IPS-11a (cell line): ENCODE measurements at regions not wholly inside any gene's neighbourhood (a gene's known extent, or its start where the extent isn't known, plus 50 kb on each side); places are given as distances from the start of the nearest gene placed in this dataset.

Source experiments
- H3K4me3 ChIP-seq: one replicate; pipeline ENCODE4 v1.5.1; 2013; ENCODE audit warnings: low read depth, low read length, control low read depth

GRCh38 chr6:6704103-6705060, 115.9 kb downstream of the LY86 start:
- no peak overlapping the region for H3K4me3 ChIP-seq

- H3K4me3 ChIP-seq: no peak overlapping the region
These were observed 116.5 kb downstream of the LY86 start for GRCh38 chr6:6705061-6705425.

GRCh38 chr6:6705915-6706675, 117.6 kb downstream of the LY86 start:
- H3K4me3 ChIP-seq: no peak overlapping the region

- no peak overlapping the region for H3K4me3 ChIP-seq
These were observed 118.6 kb downstream of the LY86 start for GRCh38 chr6:6707143-6707542.

DNA sequence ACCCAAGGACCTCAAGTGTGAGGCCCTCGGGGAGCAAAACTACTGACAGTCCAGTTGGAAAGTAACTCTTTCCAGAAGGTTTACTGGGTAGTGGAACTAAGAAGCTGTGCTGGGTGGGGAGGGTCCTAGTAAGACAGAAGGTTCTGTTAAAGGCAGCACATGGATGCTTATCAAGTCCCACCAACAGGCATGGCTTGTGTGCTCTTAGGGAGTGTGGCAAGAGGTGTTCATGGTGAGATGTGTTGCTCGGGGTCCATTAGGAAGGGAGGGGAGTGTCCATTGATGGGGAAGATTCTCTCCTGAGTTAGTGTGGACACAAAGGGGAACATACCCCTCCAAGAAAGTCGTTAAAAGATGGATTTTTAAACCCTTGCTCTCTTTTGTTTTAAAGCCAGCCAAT, 120.6 kb downstream of the LY86 start:
- H3K4me3 ChIP-seq: no peak overlapping the region

DNA sequence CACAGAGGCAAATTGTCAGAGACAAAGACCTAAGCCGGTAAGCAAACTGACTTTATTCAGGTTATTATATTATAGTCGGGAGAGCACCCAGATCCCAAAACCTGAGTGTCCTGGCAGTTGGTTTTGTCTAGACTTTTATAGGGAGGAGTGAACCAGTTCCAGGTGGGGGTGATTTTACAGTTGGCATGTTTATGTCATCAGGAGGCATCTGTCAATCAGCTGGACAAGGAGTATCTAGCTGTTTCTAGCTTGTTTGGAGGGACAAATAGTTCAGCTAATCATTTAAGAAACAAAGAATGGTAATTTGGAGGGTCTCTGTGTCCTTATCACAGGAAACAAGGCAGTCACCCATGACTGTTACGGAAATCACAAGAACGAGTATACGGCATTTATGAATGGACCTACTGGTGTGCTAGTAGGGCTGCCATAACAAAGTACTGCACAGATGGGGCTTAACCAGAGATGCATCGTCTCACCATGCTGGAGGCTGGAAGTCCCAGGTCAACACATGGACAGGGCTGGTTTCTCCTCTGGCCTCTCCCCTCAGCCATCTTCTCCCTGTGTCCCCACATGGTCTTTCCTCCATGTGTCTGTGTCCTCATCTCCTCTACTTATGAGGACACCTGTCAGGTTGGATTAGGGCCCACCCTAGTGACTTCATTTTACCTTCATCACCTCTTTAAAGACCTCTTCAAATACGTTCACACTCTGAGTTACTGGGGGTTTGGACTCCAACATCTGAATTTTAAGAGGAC, 122.7 kb downstream of the LY86 start:
- no peak overlapping the region for H3K4me3 ChIP-seq

- H3K4me3 ChIP-seq: no peak overlapping the region
These were observed 123.4 kb downstream of the LY86 start for GRCh38 chr6:6711832-6712448.

DNA sequence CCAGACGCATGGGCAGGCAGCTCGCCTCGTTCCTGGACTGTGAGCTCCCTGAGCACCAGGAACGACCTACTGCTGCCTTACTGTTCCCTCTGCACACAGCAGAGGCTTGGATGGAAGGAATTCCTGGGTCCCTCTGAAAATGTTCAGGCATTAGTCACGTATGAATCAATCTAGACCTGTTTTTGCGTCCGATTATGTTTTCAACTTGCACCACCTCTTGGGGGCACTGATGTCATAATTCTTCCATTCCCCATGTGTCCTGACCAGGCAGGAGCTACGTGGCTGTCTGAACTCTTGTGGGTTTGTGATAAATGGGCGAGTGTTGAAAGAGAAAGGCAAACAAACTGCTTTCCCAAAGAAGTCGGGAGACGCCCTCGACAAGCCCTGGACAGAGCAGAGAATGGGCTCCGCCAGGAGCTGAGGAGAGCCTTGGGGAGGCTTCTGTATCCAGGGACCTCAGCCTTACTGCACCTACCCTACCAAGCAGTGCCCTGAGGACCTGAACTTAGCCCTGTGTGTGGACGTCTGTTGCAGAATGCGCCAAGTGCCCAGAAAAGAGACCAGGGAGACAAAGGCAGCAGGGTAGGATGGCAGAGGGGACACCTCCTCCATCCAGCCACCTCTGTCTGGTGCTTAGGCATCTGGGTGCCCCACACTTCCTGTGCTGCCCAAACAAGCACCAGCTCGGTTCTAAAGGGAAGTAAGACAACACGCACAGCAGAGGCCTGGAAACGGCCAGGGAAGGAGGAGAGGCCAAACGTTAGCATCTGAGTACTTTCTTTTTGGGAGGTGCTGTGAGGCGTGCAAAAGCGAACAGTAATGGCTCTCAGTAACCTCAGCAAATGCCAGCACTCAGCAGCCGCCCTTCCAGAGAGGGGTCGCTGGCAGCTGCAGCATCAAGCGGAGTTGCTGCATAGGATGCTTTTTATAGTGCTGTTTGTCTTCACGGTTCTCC, 124.2 kb downstream of the LY86 start:
- H3K4me3 ChIP-seq: no peak overlapping the region

DNA sequence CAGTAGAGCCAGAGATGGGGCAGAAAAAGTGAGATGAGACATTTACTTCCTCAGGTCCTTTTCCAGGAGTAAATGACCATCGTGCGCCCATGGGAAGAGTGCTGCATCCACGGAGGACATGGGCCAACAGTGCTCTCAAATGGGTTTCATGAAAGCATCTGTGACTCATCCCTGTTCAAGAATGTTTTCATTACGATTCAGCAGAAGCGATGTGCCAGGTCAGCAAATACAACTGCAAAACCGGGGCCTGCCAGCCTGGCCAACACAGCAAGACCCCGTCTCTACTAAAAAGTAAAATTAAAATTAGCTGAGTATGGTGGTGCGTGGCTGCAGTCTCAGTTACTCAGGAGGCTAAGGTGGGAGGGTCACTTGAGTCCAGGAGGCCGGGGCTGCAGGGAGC, 125.1 kb downstream of the LY86 start:
- no peak overlapping the region for H3K4me3 ChIP-seq

DNA sequence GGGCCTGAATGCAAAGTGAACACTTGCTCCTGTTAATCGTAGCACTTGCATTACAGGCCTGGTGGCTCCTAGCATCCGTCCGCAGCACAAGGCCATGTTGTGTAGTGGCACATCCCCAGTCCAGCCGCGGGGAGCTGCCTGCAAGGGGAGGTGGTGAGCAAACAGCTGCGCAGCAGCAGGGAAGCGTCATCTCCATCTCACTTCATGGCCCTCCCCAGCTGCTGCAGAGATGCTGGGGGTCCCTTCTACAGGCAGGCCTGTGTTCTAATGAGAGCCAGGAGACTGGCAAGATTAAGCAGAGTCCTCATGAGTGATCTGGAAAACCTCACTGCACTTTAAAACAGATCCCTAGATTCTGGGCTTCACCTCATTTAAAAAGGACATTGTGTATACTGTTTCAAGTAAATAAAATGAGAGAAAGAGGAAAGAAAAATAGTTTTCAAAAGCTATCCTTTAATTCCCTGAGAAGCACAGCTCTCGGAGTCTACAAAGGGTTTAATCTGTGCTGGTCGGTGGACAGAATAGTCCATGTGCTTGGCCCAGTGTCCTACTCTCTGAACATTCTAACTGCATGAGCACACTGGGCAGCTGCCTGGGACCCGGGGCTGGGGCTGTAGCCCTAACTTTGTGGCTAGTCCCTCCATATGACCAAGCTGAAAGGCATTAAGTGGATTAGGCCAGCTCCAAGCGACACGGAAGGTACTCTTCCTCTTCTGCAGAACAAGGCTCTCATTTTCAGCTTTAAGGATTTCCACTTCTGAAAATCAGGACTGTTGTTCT, 125.8 kb downstream of the LY86 start:
- H3K4me3 ChIP-seq: no peak overlapping the region

- H3K4me3 ChIP-seq: no peak overlapping the region
These were observed 126.4 kb downstream of the LY86 start for GRCh38 chr6:6714953-6715352.

GRCh38 chr6:6715465-6715864, 126.9 kb downstream of the LY86 start:
- H3K4me3 ChIP-seq: no peak overlapping the region

DNA sequence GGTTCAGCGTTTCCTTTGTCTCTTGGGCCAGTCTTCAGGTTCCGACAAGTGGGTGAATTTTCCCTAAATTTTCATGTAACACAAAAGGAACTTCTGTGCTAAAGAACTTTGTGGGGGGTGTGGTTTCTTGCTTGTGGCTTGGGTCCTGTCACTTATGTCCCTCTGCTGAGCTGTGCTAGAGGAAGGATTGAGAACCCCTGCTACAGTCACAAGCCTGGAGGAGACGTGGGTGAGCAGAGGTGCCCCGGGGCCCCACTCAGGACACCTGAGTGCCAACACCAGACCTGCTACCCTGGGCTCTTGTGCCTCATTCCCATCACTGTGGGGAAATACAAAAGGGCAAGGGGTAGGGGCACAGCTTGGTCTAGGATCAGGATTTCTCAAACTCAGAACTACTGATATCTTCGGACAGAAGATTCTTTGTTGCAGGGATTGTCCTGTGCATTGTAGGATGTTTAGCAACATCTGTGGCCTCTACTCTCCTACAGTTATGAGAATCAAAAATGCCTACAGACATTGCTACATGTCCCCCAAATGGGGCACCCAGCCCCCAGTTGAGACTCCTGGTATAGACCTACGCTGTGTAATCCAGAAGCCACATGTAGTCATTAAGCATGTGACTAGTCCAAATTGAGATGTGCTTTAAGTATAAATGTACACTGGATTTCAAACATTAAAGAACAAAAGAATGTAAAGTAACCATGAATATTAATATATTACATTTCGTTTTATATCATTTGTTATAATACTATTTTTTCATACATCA, 128.7 kb downstream of the LY86 start:
- H3K4me3 ChIP-seq: no peak overlapping the region

- no peak overlapping the region for H3K4me3 ChIP-seq
These were observed 129.4 kb downstream of the LY86 start for GRCh38 chr6:6717953-6718352.

DNA sequence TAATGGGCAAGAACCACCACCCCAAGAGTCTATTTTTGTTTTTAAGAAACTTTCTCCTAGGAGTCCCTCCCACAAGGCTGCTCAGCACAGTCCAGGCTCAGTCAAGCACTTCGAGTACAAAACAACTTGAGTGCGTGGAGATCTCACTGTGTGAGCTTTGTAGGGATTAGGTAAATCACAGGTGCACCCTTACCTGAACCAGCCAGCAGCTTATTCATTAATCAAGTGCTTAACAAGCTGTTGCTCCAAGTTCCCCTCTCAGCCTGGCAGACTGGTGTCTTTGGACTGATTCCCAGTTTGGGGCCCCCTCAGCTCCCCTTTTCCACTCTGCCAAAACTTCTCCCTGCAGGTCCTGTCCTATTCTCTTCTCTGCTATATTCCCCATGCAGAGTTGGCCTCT, 133.1 kb downstream of the LY86 start:
- H3K4me3 ChIP-seq: no peak overlapping the region

GRCh38 chr6:6722195-6722594, 133.7 kb downstream of the LY86 start:
- H3K4me3 ChIP-seq: no peak overlapping the region

DNA sequence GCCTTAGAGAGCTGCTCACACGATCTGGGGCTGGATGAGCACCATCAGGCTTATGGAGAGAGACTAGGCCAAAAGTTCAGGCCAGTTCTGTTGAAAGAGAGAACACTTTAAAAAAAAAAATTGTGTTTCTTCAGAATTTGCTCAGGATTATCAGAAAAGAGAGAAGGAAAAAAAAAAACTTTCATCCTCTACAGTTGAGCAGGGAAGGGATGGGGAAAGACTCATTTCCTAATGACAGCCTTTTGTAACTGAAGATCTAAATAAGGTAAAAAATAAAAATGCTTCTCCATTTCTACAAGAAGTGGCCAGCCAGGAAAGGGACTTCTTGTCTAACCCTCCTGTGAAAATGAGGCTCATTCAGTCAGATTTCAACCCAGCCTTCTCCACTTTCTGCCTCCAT, 134.8 kb downstream of the LY86 start:
- no peak overlapping the region for H3K4me3 ChIP-seq

DNA sequence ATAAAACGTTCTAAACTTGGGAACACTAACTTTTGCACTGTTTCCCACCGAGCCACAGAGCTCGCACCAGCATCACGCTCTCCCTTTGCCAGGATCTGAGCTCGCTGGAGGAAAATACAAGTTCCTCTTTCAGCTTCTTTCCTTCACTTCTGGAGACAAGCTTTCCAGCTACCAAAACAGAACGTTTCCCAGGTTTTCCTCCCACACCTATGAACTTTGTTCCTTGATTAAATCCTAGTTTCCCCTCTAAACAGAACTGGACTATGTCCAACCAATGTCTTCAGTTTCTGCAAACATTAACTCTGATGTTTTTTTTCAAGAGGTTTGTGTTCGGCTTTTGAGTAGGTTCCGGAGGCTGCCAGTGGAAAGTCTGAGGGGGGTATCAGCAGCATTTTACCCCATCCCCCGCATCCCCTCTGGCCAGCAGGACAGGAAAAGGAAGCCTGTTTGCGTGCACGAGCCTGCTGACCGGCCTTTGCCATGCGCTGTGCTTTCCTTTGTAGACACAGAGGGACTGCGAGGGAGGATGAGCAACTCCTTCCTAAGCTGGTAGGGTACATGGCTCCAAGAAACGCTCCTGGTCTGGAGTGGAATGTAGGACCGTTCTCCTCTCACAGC, 135.5 kb downstream of the LY86 start:
- H3K4me3 ChIP-seq: no peak overlapping the region
